Stimulated activated CD8-positive, alpha-beta memory T cell treated with anti-CD3 and anti-CD28 coated beads, Interleukin-12 subunit alpha, Interleukin-12 subunit beta, amount 100 ng/mL, for 24 hours (primary cell): ENCODE measurements at regions not wholly inside any gene's neighbourhood (a gene's known extent, or its start where the extent isn't known, plus 50 kb on each side); places are given as distances from the start of the nearest gene placed in this dataset.
"Not testable (repeated sequence)": the region's sequence is repeated elsewhere in the genome, so short reads cannot be mapped to it uniquely, and the experiment has no call there.

Source experiments
- DNase-seq: peaks from one replicate; pipeline ENCODE4 v3.0.0-alpha.2; 2020; ENCODE audit errors: extremely low read depth

DNA sequence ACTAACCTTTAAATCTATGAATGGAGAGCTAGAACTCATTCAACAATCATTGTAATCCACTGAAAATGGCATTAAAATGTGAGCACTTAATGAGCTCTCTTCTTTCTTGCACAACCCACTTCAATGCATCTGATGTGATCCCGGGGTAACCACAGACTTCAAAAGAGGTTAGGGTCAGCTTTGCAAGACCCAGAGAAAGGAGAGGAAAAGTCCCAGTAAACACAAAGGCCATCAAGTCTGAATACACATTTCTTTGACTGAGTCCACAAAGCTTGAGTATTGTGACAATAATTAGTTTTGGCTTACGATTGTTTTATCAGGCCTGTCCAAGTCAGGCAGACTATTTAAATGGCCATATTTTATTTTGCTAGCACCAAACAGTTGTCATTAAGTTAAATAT is 148.8 kb upstream of the ZNF608 start:
- no peak for DNase-seq

DNA sequence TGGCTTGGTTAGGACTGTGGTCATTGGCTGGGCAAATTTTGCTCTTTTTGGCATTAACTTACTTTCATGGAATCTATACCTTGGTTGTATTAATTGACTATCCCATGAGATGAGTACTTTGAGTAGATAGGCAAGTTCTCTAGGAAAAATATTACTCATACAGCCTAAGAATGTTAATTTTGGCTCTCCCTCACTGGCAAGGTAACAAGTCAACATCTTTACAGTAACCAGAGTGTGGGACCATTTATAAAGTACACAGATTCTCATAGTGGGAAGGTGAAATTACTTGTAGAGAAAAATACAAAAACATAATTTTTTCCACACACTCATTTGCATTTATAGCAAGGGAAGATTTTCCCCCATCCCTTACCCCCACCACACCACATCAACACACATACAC is 154.6 kb upstream of the ZNF608 start:
- DNase-seq: no peak

DNA sequence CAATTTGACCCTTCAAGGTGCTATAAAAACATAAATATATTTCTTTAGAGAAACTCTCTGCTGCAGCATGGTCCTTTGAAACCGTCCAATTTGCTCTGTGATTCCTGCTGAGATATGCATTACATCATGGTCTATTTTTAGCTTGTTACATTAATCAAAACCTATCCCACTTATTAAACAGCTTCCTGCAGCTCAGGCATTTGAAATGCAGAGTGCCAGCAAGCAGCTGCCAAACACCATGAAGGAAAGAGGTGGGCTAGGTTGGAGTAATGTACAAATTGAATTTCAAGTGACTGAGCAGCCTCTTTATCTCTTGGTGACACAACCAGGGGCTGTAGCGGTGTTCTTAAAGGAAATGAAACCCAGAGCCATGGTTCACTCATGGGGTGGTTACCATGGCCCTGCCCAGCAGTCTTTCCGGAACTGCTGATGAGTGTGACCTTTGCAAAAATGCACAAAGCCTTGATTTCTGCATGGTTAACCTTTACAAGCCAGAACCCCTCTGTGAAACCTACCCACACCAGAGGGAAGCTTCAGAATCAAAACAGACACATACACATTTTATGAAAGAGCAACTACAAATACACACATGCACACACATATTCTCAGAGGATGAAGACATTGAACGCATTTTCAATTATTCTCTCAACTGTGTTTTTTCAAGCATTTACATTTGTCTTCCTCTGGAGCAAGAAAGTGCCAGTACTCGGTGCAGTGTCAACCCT is 155.8 kb upstream of the ZNF608 start:
- DNase-seq: no peak

- DNase-seq: no peak
These were observed 159.1 kb upstream of the ZNF608 start for GRCh38 chr5:124905256-124906130.

DNA sequence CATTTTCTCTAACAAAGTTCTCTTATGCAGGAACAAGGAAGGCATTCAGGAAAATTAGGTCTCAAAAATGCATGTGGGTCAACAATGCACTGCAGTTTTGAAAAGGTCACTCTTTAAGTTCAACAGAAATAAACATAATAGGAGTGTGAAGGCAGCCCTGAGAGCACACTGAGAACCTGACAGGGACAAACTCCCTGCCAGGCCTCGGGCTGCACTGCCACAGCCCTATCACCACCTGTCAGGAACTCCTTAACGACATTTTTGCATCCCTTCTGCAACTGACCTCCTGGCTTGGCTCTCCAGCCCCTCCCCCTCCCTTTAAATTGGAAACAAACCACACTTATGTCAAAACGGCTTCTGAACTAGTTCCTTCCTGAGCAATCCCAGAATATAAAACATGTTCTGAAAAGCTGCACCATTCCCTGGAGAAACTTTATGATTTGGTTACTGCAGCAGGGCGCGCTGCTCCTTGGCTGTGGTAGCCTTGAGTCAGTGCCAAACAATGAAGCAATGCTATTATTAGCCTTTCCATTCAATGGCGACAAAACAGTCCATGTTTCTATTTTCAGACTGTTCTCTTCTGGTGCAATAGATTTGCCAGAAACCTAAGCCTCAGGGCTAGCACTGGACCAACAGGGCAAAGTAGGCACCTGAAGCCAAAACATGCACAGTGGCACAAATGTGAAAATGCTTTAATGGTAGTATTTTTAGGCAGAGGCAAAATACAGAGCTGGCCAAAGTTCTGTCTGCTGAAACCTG is 160.1 kb upstream of the ZNF608 start:
- no peak for DNase-seq

DNA sequence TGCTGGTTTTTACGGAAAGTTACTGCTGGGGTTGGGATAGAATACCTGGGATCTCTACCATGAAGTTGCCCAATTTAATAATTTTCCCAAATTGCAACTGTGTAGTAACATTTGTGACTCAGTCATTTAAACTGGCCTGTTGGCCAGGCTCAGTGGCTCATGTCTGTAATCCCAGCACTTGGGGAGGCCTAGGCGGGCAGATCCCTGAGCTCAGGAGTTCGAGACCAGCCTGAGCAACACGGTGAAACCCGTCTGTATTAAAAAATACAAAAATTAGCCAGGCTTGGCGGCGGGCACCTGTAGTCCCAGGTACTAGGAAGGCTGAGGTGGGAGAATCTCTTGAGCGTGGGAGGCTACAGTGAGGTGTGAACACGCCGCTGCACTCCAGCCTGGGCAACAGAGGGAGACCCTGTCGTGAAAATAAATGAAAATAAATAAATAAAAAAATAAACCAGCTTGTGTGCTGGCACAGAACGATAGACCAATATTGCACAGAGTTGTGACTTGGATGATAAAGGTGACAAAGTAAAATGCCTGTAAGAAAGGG is 160.7 kb upstream of the ZNF608 start:
- DNase-seq: no peak

- no peak for DNase-seq
These were observed 162.4 kb upstream of the ZNF608 start for GRCh38 chr5:124908581-124909451.

- no peak for DNase-seq
These were observed 163.3 kb upstream of the ZNF608 start for GRCh38 chr5:124909734-124910133.

DNA sequence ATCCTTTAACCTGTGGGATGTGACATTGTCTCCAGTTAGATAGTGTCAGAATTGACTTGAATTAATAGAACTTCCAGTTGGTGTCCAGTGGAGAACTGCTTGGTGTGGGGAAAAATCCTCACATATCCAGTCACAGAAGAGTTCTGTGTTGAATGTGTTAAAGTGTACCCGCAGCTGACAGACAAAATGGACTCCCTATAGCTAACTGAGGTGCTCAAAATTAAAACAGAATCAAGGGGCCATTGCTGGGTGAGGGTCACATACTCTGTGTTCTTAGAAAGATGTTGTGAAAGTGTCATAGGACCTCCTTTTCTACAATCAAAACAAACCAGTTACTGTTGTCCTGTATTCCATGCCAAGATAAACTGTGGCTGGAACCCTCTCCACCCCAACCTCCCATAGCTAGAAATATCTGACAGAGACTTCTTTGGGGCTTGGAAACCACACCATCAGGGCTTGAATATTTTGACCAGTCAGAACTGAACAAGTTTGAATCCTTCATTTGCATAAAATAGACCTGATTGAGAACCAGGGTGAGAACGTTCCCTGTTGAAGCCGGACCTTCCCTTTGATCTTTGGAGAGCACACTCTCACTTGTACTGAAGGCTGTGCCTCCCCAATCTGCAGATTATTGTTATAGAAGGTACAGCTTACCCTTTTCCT is 164.0 kb upstream of the ZNF608 start:
- DNase-seq: no peak

DNA sequence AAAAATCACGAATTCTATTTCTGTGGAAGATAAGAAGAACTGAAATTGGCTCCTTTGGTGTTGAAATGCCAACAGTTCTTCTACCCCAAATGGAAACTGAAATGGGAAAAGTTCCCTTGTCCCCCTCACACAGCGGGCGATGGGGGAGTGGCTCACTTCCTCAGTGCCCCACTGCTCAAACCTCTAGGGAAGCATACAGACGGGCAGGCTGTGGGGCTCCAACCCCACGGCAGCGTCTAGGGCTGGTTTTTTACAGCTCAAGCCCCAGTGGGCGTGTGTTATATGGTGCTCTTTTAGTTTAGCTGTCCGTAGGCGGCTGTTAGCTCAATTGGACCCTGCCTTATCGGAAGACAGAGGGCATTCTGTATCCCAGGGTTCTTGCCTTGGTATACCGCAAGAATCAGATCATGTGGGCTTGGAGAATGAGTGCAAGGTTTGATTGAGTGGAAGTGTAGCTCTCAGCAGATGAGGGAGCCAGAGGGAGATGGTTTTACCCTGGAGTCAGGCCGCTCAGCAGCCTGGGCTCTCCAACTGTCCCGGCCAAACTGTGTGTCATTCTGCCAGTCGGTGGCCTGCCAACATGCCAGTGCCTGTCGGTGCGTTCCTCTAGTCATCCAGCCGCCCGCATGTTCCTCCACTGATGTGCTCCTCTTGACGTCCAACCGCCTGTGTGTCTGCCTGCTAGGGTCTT is 166.3 kb upstream of the ZNF608 start:
- DNase-seq: no peak

DNA sequence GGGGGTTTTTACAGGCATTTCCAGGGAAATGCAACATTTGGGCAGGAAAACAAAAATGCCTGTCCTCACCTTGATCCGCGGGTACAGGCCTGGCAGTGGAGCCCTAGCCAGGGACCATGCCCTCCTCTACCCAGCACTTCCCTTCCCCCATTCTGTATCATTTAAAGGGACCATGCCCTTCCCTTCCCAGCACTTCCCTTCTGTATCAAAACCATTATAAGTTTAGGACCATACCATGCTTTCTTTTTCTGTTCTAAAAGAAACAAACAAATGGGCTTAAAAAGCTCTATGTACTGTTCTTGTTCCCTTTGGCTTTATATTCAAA is 166.9 kb upstream of the ZNF608 start:
- no peak for DNase-seq

DNA sequence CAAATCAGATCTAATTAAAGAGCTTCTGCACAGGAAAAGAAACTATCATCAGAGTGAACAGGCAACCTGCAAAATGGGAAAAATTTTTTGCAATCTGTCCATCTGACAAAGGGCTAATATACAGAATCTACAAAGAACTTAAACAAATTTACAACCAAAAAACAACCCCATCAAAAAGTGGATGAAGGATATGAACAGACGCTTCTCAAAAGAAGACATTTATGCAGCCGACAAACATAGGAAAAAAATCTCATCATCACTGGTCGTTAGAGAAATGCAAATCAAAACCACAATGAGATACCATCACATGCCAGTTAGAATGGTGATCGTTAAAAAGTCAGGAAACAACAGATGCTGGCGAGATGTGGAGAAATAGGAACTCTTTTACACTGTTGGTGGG is 169.9 kb upstream of the ZNF608 start:
- DNase-seq: not testable (repeated sequence)

DNA sequence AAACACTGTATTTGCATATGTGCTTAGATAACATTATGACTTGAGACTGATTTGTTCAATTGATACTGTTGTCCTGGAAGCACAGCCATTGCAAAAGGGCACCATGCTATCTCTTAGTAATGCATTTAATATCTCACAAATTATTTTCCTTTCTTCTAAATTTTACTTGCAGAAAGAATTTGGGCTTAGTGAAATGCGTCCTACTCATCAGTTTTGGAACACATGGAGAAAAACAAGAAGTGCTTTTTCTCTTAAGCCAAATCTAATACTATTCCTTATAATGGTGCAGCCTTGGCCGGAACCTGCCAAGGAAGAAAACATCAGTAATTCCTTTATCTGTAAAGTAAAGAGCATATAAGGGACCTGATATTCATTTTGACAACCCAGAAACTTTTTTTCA is 172.2 kb upstream of the ZNF608 start:
- no peak for DNase-seq

GRCh38 chr5:124919076-124919475 is 172.6 kb upstream of the ZNF608 start:
- no peak for DNase-seq

DNA sequence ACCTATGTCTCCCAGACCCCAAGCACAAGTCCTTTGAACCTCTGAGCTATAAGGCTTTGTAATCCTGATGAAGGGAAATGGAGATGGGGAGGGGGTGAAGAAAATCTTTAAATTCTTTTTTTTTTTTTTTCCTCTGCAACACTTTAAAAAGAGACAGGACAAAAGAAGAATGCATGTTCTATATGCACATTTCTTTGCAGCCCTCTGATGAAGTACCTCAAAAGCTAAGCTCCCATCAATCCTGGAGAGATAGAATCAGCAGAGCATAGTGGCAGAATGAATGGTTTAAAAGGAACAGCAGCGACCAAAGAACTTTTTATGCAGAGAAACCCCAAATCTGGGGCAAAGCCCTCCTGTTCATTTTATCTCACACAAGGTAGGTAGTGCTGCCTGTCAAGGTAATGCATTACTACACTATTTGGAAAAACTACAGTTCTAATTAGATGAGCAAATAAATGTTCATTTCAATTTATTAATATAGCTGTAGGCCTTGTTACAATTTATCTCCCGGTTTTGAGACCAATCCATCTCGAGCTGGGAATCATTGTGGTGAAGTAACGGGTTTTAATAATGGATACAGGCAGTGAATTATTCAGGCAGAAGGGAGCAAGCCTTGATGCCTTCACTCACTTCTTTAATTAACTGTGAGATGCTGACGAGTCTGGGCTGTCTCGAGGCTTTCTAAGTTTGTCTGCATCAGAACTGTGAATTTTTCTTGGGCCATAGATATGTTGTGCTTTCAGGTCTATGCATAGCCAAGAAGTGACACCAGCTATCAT is 173.5 kb upstream of the ZNF608 start:
- no peak for DNase-seq

DNA sequence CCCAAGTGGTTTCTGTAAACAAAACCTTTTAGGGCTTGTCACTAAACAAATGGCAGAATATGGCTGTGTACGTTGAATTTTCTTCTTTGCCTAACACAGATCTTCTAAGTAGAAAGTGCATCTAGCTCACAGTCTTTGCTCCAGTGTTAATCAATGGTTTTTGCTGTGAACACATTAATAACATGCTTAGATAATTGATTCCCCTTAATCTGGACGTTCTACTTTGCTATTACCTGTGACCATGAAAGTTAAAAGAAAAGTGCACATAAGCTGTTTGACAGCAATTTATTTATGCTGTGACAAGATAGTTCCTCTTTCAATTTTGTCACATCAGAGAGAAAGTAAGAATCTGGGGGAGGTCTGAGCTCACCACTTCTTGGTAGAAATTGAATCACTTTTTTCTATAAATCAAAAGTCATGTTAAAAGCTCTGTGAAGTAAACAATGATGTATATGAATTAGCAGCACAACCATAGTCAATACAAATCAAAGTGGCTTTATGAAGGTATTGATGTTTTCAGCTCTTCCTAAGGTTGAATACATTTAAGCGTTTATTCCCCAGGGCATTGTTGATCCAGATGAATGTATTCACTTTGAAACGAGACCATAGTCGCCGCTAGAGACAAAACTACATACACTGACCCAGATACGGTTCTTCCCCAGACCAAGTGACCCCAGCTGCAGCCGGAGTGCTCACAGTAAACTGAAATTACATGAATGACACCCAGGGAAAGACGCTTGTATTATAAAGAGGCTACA is 174.6 kb upstream of the ZNF608 start:
- DNase-seq: no peak

- no peak for DNase-seq
These were observed 175.3 kb upstream of the ZNF608 start for GRCh38 chr5:124921694-124922093.

DNA sequence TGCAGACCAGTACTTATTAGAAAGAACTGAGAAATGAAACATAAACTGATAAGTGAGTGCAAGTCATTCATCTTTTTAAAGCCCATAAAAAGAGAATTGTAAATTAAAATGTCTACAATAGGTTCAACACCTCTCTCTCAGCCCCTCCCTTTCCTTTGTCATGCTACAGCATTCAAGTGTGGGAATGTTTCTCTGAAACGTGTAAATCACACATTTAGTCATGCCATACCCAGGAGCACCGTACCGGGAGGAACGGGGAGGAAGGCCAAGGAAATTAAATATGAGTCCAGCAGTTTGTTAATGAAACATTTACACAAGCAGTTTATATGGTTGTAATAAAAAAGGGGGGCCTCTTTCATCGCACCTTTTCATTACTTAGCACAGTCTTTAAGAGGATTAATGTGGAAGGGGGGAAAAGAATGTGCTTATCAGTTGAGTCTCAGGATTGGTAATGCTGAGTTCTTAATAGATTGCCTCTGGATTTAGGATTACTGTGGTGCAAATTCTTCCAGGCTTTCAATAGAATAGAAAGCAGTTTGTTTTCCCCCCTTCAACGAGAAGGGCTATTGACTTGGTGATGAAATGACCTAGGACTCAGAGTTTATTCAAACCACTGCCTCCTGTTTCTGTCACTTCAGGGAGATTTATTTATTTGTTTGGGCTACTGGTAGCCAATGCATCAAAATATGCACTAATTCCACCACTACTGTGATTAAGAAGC is 176.0 kb upstream of the ZNF608 start:
- DNase-seq: no peak
